ENCODE measurements at regions not wholly inside any gene's neighbourhood (a gene's known extent, or its start where the extent isn't known, plus 50 kb on each side); places are given as distances from the start of the nearest gene placed in this dataset.
A peak's percentile ranks its signal among the peaks of the same experiment; 100 is the strongest.

- TF ChIP-seq CTCF (IDR thresholded peaks at IDR 0.05): no peak
- peak in 1 of 2 donors; percentile 46 for ATAC-seq
- Histone ChIP-seq H3K9me3 (peaks cover 9% of the 10 kb centered on the region), H3K4me1 (no peaks in the 10 kb centered on the region), H3K27ac (no peak overlapping the region), H3K27me3 (ENCODE audit: low read depth) (no peaks in the 10 kb centered on the region), H3K36me3 (no peaks in the 10 kb centered on the region), H3K4me3 (no peak overlapping the region)
- no peak for DNase-seq
- intact Hi-C loops (cut with DNase I): no loop called here
Measured at GRCh38 chr9:87428659-87429058, 69.0 kb upstream of the DAPK1 start.

- Histone ChIP-seq H3K4me1 (no peaks in the 10 kb centered on the region), H3K27me3 (ENCODE audit: low read depth) (no peaks in the 10 kb centered on the region), H3K36me3 (no peaks in the 10 kb centered on the region), H3K9me3 (no peaks in the 10 kb centered on the region), H3K4me3 (no peak overlapping the region), H3K27ac (no peak overlapping the region)
- no peak for TF ChIP-seq CTCF (IDR thresholded peaks at IDR 0.05)
- intact Hi-C loops (cut with DNase I): no loop called here
- DNase-seq: no peak
- no peak for ATAC-seq
Measured at GRCh38 chr9:87431837-87432236, 65.8 kb upstream of the DAPK1 start.

GRCh38 chr9:87433853-87434252 lies 63.8 kb upstream of the DAPK1 start:
- Histone ChIP-seq H3K4me1 (no peaks in the 10 kb centered on the region), H3K27me3 (ENCODE audit: low read depth) (no peaks in the 10 kb centered on the region), H3K4me3 (no peak overlapping the region), H3K9me3 (no peaks in the 10 kb centered on the region), H3K27ac (no peak overlapping the region), H3K36me3 (no peaks in the 10 kb centered on the region)
- ATAC-seq (no peak), DNase-seq (no peak)
- intact Hi-C loops (cut with DNase I): no loop called here
- no peak for TF ChIP-seq CTCF (IDR thresholded peaks at IDR 0.05)

- Histone ChIP-seq H3K27ac (no peak overlapping the region), H3K9me3 (no peaks in the 10 kb centered on the region), H3K4me1 (no peaks in the 10 kb centered on the region), H3K36me3 (no peaks in the 10 kb centered on the region), H3K27me3 (ENCODE audit: low read depth) (no peaks in the 10 kb centered on the region), H3K4me3 (no peak overlapping the region)
- DNase-seq (no peak), ATAC-seq (no peak)
- TF ChIP-seq CTCF (IDR thresholded peaks at IDR 0.05): no peak
- intact Hi-C loops (cut with DNase I): no loop called here
Measured at GRCh38 chr9:87434366-87434765, 63.3 kb upstream of the DAPK1 start.

- Histone ChIP-seq H3K27ac (no peak overlapping the region), H3K27me3 (ENCODE audit: low read depth) (no peaks in the 10 kb centered on the region), H3K4me3 (no peak overlapping the region), H3K36me3 (no peaks in the 10 kb centered on the region), H3K4me1 (no peaks in the 10 kb centered on the region), H3K9me3 (no peaks in the 10 kb centered on the region)
- no peak for TF ChIP-seq CTCF (IDR thresholded peaks at IDR 0.05)
- ATAC-seq (no peak), DNase-seq (no peak)
- intact Hi-C loops (cut with DNase I): no loop called here
Measured at GRCh38 chr9:87435189-87435880, 62.3 kb upstream of the DAPK1 start.
